DND-41 (cell line): ENCODE measurements at regions not wholly inside any gene's neighbourhood (a gene's known extent, or its start where the extent isn't known, plus 50 kb on each side); places are given as distances from the start of the nearest gene placed in this dataset.

ENCODE experiments used
- ATAC-seq: fragments of 200-7000 bp; cut with Tn5 transposase; 3 replicates; pipeline ENCODE4 v1.9.1; 2021; ENCODE audit warnings: low read depth; ENCODE audit not compliant: insufficient read depth
- DNase-seq: peaks from one replicate; pipeline ENCODE4 v3.0.0-alpha.2; 2020
- H2AFZ ChIP-seq: 2 replicates; pipeline ENCODE4 v1.6.0; 2012; ENCODE audit warnings: low read depth, low read length
- H3K27ac ChIP-seq: 2 replicates; pipeline ENCODE4 v1.5.1; 2012; ENCODE audit warnings: low read length, inconsistent platforms
- H3K27me3 ChIP-seq: fragments of 200-600 bp; sonication (generic); 2 replicates; pipeline ENCODE4 v1.6.0; 2012; ENCODE audit warnings: low read length, mild to moderate bottlenecking, inconsistent platforms; ENCODE audit not compliant: insufficient read depth, poor library complexity
- H3K36me3 ChIP-seq: 2 replicates; pipeline ENCODE4 v1.5.1; 2012; ENCODE audit warnings: low read length, inconsistent platforms; ENCODE audit not compliant: insufficient read depth
- H3K4me1 ChIP-seq: 2 replicates; pipeline ENCODE4 v1.5.1; 2012; ENCODE audit warnings: mild to moderate bottlenecking, low read length; ENCODE audit not compliant: insufficient read depth
- H3K4me2 ChIP-seq: 2 replicates; pipeline ENCODE4 v1.6.0; 2012; ENCODE audit warnings: mild to moderate bottlenecking, moderate library complexity, low read length, inconsistent platforms; ENCODE audit not compliant: insufficient read depth
- H3K4me3 ChIP-seq, 2 experiments: fragments of 200-600 bp in 1 of 2; shearing (Covaris generic) in 1 of 2; 2 replicates each; pipeline ENCODE4 v1.5.1; 2012 to 2016; ENCODE audit warnings: inconsistent platforms in 2 of 2, low read length in 2 of 2, mild to moderate bottlenecking in 2 of 2, low read depth in 1 of 2, moderate library complexity in 1 of 2
- H3K79me2 ChIP-seq: 2 replicates; pipeline ENCODE4 v1.6.0; 2012; ENCODE audit warnings: low read length, inconsistent platforms; ENCODE audit not compliant: insufficient read depth
- H3K9ac ChIP-seq: 2 replicates; pipeline ENCODE4 v1.6.0; 2012; ENCODE audit warnings: low read depth, mild to moderate bottlenecking, inconsistent platforms, low read length, moderate library complexity
- H3K9me3 ChIP-seq: 2 replicates; pipeline ENCODE4 v1.5.1; 2012; ENCODE audit warnings: low read length, moderate library complexity, mild to moderate bottlenecking, inconsistent platforms; ENCODE audit not compliant: insufficient read depth, severe bottlenecking
- H4K20me1 ChIP-seq: 2 replicates; pipeline ENCODE4 v1.6.0; 2012; ENCODE audit warnings: low read length; ENCODE audit not compliant: insufficient read depth
- CTCF ChIP-seq: IDR thresholded peaks from 2 replicates; pipeline ENCODE4 v1.5.1; 2012; ENCODE audit warnings: borderline replicate concordance, low read length, moderate library complexity, mild to moderate bottlenecking; ENCODE audit not compliant: poor library complexity, severe bottlenecking; ENCODE audit errors: extremely low read depth
- EZH2 ChIP-seq: IDR thresholded peaks from 3 replicates; pipeline ENCODE4 v1.6.1; 2012; ENCODE audit warnings: borderline replicate concordance, low read depth, mild to moderate bottlenecking, moderate library complexity, low read length, inconsistent platforms; ENCODE audit not compliant: severe bottlenecking

- Histone ChIP-seq H2AFZ (no peak overlapping the region), H3K4me2 (no peak overlapping the region), H3K4me3 (no peak overlapping the region), H3K9ac (no peak overlapping the region), H3K27me3 (no peaks in the 10 kb centered on the region), H3K36me3 (no peaks in the 10 kb centered on the region), H3K4me1 (no peaks in the 10 kb centered on the region), H4K20me1 (no peaks in the 10 kb centered on the region), H3K9me3 (no peaks in the 10 kb centered on the region), H3K27ac (no peak overlapping the region), H3K79me2 (no peaks in the 10 kb centered on the region)
- no peak for ATAC-seq
- TF ChIP-seq CTCF (no peak), EZH2 (no peak)
- no peak for DNase-seq
Observed at GRCh38 chr4:104113850-104114249, 380.8 kb downstream of the CXXC4 start.

- Histone ChIP-seq H3K9me3 (peaks cover 17% of the 10 kb centered on the region), H3K27me3 (no peaks in the 10 kb centered on the region), H3K36me3 (no peaks in the 10 kb centered on the region), H3K79me2 (no peaks in the 10 kb centered on the region), H2AFZ (no peak overlapping the region), H3K4me2 (no peak overlapping the region), H3K4me1 (no peaks in the 10 kb centered on the region), H4K20me1 (no peaks in the 10 kb centered on the region), H3K9ac (no peak overlapping the region), H3K4me3 (no peak overlapping the region), H3K27ac (no peak overlapping the region)
- ATAC-seq (no peak), DNase-seq (no peak)
- TF ChIP-seq EZH2: no peak
Observed at GRCh38 chr4:104099141-104099540, 379.4 kb upstream of the TACR3 start.

- DNase-seq: no peak
- no peak for ATAC-seq
- Histone ChIP-seq H3K36me3 (no peaks in the 10 kb centered on the region), H3K4me3 (no peak overlapping the region), H3K9ac (no peak overlapping the region), H3K27me3 (no peaks in the 10 kb centered on the region), H3K4me1 (no peaks in the 10 kb centered on the region), H3K27ac (no peak overlapping the region), H3K9me3 (peaks cover 4% of the 10 kb centered on the region), H3K4me2 (no peak overlapping the region), H2AFZ (no peak overlapping the region), H3K79me2 (no peaks in the 10 kb centered on the region), H4K20me1 (no peaks in the 10 kb centered on the region)
- TF ChIP-seq EZH2: no peak
- TF ChIP-seq CTCF: no peak
Observed at GRCh38 chr4:104093247-104093646, 373.5 kb upstream of the TACR3 start.

GRCh38 chr4:104073229-104073628, 353.4 kb upstream of the TACR3 start:
- H3K9ac ChIP-seq: no peak overlapping the region
- H3K79me2 ChIP-seq: no peaks in the 10 kb centered on the region
- H2AFZ ChIP-seq: peak overlapping the region; percentile 17; the same call in 1 of the 2 replicates
- TF ChIP-seq CTCF: no peak
- no peak for TF ChIP-seq EZH2
- no peaks in the 10 kb centered on the region for H3K36me3 ChIP-seq
- DNase-seq (no peak), ATAC-seq (no peak)
- H3K27me3 ChIP-seq: no peaks in the 10 kb centered on the region
- H3K27ac ChIP-seq: no peak overlapping the region
- H3K4me2 ChIP-seq: no peak overlapping the region
- no peaks in the 10 kb centered on the region for H4K20me1 ChIP-seq
- no peak overlapping the region for H3K4me3 ChIP-seq
- H3K4me1 ChIP-seq: no peaks in the 10 kb centered on the region
- H3K9me3 ChIP-seq: no peaks in the 10 kb centered on the region
